Activated CD4-positive, alpha-beta T cell treated with anti-CD3 and anti-CD28 coated beads, Interleukin-2, amount 50 U/mL, for 48 hours (primary cell): ENCODE measurements at regions not wholly inside any gene's neighbourhood (a gene's known extent, or its start where the extent isn't known, plus 50 kb on each side); places are given as distances from the start of the nearest gene placed in this dataset.

Experiments
- DNase-seq, 2 experiments: peaks; one replicate each; pipeline ENCODE4 v3.0.0-alpha.2; 2020

GRCh38 chr9:12874395-12874794 lies 99.6 kb downstream of the LURAP1L start:
- no peak for DNase-seq

DNA sequence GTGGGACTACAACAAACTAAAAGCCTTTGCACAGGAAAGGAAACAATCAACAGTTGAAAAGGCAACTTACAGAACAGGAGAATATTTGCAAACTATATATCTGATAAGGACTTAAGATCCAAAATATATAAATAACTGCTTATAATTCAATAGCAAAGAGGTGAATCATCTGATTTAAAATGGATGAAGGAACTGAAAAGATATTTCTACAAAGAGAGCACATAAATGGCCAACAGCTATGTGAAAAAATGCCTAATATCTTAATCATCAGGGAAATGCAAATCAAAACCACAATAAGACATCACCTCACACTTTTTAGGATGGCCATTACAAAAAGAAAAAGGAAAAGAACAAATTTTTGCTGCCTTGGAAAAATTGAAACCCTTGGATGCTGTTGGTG lies 100.4 kb downstream of the LURAP1L start:
- no peak for DNase-seq

GRCh38 chr9:12876872-12877271 lies 102.1 kb downstream of the LURAP1L start:
- no peak for DNase-seq

DNA sequence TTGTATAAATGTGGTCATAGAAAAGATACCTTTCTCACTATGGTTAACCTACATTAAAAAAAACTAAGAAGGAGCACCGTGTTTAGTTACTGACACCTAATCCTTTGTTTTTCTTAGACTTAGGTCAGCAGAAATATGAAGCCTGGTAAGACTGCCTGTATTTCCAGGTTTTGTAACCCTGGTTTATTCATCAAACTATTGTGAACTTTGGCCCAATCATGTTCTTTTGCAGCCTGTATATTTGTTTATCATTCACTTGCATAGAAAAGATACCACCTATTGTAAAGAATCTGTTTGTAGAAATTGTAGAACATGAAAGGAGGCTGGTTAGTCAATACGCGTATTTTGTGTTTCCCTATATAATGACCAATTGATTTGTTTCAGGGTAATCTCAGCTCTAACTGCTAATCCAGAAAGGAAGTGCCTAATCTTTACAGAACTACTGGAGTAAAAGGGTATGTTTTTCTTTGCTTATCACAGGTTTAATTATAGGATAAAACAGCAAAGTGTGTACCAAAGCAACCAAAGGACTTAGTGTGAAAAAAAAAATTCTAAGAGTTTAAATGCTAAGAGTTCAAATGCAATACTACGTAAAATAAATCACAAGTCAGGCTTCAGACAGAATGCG lies 103.6 kb downstream of the LURAP1L start:
- DNase-seq, result no peak

GRCh38 chr9:12879961-12880360 lies 105.1 kb downstream of the LURAP1L start:
- DNase-seq, result no peak

- DNase-seq, result no peak
Observed at GRCh38 chr9:12880406-12881015, 105.7 kb downstream of the LURAP1L start.

- no peak for DNase-seq
Observed at GRCh38 chr9:12882430-12882829, 107.6 kb downstream of the LURAP1L start.

- DNase-seq, result no peak
Observed at GRCh38 chr9:12884736-12885395, 110.0 kb downstream of the LURAP1L start.

DNA sequence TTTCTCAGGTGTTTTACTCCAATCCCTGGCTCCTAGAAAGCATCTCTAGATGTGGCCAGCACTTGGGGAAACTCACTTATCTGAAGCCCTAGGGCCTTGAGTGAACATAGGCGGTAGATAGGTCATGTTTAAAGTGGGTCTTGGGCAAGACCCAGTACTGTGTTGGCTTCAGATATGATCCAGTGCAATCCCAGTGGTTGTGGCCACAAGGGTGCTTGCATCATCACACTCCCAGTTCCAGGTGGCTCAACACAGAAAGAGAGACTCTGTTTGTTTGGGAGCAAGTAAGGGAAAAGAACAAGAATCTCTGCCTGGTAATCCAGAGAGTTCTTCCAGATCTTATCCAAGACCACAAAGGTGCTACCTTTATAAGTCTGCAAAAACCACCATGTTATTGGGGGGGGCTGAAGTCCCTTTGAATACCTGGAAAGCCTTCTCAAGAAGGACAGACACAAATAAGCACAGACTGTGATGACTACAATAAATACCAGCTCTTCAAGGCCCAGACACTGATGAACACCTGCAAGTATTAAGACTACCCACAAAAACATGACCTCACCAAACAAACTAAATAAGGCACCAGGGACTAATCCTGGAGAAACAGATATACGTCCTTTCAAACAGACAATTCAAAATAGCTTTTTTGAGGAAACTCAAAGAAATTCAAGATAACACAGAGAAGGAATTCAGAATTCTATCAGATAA lies 114.7 kb downstream of the LURAP1L start:
- no peak for DNase-seq

DNA sequence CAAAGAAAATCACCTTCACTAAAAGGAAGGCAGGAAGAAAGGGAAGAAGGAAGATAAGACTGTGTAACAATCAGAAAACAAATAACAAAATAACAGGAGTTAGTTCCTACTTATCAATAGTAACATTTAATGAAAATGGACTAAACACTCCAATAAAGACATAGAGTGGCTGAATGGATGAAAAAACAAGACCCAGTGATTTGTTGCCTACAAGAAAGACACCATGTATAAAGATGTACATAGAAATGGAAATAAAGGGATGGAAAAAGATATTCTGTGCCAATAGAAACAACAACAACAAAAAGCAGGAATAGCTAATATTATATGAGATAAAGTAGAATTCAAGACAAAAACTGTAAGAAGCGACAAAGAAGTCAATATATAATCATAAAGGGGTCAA lies 116.8 kb downstream of the LURAP1L start:
- DNase-seq, result no peak

GRCh38 chr9:12903316-12903715 lies 128.5 kb downstream of the LURAP1L start:
- DNase-seq, result no peak

GRCh38 chr9:12904261-12905000 lies 129.6 kb downstream of the LURAP1L start:
- DNase-seq, result no peak

DNA sequence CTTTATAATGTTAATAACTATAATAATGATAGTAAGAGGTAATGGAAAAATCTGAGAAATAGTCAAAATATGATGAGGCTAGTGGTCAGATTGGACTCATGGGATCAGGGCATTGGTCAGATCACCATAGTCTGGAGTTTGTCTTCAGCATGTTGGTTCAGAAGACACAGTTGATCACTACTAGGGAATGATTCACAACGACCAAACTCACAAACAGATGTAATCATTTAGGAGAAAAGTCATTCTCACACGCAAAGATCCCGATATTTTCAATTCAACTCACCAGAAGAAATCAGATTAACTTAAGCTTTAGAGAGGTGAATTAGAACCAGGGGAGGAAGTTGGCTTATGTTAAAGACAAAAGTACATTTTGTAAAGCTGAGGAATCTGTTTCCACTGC lies 131.8 kb downstream of the LURAP1L start:
- no peak for DNase-seq

- no peak for DNase-seq
Observed at GRCh38 chr9:12908895-12909294, 134.1 kb downstream of the LURAP1L start.

DNA sequence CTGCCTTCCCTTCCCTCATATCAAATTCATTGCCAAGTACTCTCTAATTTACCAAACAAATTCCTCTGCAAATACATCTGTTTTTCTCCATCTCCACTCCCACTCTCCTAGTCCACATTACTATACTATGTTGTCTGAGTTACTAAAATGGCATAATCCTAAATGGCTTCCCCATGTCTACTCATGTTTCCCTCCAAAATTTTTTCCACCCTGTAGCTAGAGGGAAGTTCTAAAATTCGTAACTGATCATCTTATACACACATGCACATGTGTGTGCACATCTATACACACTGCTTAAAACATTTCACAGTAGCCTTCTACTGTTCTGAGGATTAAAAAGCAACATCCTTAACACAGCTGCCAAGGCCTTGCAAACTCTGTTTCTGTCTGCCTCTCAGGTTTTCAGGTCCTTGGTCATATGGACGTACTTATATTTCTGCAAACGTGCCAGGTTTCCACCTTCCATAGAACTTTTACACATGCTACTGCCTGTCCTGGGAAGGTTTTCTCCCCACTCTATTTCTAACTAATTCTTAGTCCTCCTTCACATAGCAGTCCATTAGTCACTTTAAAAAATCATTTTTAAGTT lies 140.6 kb downstream of the LURAP1L start:
- DNase-seq, result no peak

DNA sequence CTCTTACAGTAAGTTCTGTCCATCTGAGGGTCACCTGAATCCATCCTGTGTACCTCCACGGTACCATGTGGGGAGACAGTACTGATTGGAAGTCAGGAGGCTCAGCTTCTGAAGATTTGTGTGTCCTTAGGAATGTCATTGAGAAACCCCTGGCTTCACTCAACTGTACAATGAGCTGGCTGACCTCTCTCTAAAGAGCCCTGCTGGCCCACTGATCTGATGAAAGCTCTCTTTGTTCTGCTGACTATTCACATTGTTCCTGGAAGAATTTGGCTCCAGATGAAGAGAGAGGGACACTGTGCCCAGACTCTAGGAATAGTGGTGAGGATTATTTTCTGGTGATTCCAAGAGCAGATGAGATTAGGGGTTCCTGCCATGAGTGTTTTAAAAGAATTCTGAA lies 141.2 kb downstream of the LURAP1L start:
- DNase-seq, result no peak

DNA sequence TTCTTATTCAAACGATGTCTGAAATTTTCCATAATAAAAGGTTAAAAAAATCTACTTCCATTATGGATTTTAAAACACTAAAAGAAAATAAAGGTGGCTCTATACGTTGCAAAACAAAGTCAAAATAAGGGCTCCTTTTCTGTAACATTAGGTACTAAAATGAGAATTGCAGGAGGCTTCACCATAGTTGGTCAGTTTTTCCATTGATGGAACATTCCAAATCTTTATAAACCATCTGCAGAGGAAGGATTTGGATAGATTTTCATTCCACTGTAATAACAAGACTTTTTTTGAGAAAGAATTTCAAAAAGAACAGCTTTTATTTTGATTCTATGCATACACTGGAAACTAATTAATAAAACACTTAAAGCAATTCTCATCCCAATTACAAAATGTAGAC lies 145.6 kb downstream of the LURAP1L start:
- no peak for DNase-seq

- DNase-seq, result no peak
Observed at GRCh38 chr9:12921621-12922020, 146.8 kb downstream of the LURAP1L start.

GRCh38 chr9:12922224-12922866 lies 147.5 kb downstream of the LURAP1L start:
- DNase-seq, result no peak

DNA sequence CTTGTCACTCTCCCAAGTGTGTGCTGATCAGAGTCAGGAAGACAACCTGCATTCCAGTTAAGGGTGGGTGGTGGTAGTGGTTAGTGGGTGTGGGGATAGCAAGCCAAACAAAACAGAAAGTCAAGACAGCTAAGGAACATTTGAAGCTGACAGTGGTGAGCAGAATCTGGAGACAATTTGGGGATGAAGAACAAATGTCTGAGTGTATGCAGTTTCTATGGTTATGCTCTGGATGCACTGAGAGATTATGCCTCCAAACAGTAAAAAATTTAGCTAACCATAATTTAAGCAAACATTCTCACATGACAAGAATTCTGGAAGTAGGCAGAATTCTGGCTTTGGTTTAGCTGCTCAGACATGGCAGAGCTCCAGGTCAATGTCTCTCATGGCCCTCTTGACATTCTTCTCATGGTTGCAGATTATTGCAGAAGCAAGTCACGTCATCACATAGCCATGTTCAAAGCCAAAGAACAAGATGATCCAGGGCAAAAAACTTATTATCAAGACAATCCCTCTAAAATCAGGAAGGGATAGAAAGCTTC lies 148.7 kb downstream of the LURAP1L start:
- DNase-seq, result no peak

DNA sequence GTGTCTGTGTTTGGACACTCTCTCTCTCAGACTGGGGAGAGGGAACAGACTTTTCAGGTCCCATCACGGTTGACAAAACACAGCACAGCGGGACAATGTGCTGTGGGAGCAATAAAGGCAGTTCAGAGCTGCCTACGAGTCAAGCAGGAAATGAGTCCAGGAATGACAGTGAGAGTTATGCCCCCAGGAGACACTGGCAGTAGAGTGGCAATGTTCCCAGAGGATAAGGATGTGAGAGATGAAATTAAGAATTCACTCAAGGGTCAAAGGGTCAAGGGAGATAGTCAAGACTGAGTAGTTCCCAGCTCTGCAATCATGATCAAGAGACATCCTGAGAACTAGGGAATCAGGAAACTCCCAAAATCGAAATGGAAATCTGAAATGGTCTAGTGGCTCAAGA lies 156.1 kb downstream of the LURAP1L start:
- DNase-seq, result no peak

- no peak for DNase-seq
Observed at GRCh38 chr9:12933957-12934356, 159.1 kb downstream of the LURAP1L start.
